Ectodermal cell (in vitro differentiated cells): ENCODE measurements at regions not wholly inside any gene's neighbourhood (a gene's known extent, or its start where the extent isn't known, plus 50 kb on each side); places are given as distances from the start of the nearest gene placed in this dataset.

ENCODE experiments used
- H3K27ac ChIP-seq: 2 replicates; pipeline ENCODE4 v1.7.0; 2013; ENCODE audit warnings: mild to moderate bottlenecking, low read depth, low read length; ENCODE audit not compliant: insufficient read depth, poor library complexity, severe bottlenecking
- H3K27me3 ChIP-seq: 2 replicates; pipeline ENCODE4 v1.7.0; 2013; ENCODE audit warnings: mild to moderate bottlenecking, low read length; ENCODE audit not compliant: insufficient read depth, control insufficient read depth, poor library complexity, severe bottlenecking
- H3K36me3 ChIP-seq: one replicate; pipeline ENCODE4 v1.7.0; 2013; ENCODE audit warnings: low read length; ENCODE audit not compliant: control insufficient read depth, insufficient read depth
- H3K4me1 ChIP-seq: one replicate; pipeline ENCODE4 v1.7.0; 2013; ENCODE audit warnings: low read length; ENCODE audit not compliant: control insufficient read depth, insufficient read depth
- H3K4me3 ChIP-seq: 2 replicates; pipeline ENCODE4 v1.7.0; 2013; ENCODE audit warnings: low read depth, low read length, control low read depth; ENCODE audit not compliant: insufficient read depth
- H3K9me3 ChIP-seq: 2 replicates; pipeline ENCODE4 v1.7.0; 2013; ENCODE audit warnings: mild to moderate bottlenecking, low read length, moderate library complexity; ENCODE audit not compliant: control insufficient read depth
- WGBS, 2 experiments: methylation state at CpG; one replicate each; pipeline ENCODE4 v1.1.7; 2013; ENCODE audit warnings: missing lambda C conversion rate in 2 of 2; 5-methylcytosine and 5-hydroxymethylcytosine counted together

DNA sequence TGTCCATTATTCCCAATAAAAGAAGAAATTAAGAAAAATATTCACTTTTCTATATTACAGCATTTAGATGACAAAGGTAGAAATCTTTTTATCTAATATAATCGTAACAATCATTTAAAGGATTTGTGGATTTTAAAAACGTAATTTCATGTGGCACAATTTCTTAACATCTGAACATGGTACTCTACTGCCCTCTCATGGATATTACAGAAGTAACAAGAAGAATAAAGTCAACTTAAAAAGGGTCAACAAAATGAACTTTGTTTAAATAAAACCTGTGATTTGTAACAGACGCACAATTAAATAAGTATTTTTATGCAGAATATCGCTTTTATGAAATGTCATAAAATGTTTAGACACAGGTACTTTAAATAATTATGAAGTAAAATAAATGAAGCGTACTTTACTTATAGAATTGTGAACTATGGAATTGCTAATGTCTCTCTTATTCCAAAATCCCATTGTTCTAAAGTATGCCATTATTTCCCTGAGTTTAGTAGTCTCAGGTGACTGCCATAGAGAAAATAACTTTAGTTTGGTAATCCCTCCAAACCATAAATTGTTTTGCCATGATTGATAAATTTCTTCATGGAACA, 366.8 kb upstream of the ZNF385D start:
- 57% methylated on average over 3 of the region's 5 CpGs; no CpG with 5 or more reads in 1 of the 2 experiments for WGBS, 2 experiments
- no peak overlapping the region for H3K27ac ChIP-seq
- H3K4me3 ChIP-seq: no peak overlapping the region
- no peaks in the 10 kb centered on the region for H3K36me3 ChIP-seq
- H3K9me3 ChIP-seq: no peaks in the 10 kb centered on the region
- no peaks in the 10 kb centered on the region for H3K27me3 ChIP-seq
- no peaks in the 10 kb centered on the region for H3K4me1 ChIP-seq

DNA sequence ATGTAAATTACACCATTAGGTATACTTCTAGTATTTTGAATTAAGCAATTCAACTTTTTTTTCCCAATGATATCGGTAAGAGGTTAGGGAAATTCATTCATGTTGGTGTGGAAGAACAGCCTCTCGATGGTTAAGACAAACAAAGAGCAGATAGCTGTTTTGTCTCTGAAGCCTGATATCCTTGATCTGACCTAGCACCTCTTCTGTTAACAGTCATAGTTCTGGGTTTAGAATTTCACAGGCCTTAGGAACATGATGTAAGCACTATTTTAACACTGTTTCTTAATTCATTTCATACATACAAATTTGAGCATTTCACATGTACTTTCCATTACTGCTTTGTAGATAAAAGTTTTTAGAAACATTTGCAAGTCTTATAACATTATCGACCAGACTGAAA, 367.5 kb upstream of the ZNF385D start:
- Histone ChIP-seq H3K4me3 (no peak overlapping the region), H3K27ac (no peak overlapping the region), H3K27me3 (no peaks in the 10 kb centered on the region), H3K9me3 (no peaks in the 10 kb centered on the region), H3K36me3 (no peaks in the 10 kb centered on the region), H3K4me1 (no peaks in the 10 kb centered on the region)
- WGBS, 2 experiments: 60 to 91% methylated on average over 2 to 3 of the region's 3 CpGs

GRCh38 chr3:22121068-22121701, 370.2 kb upstream of the ZNF385D start:
- Histone ChIP-seq H3K9me3 (no peaks in the 10 kb centered on the region), H3K27me3 (no peaks in the 10 kb centered on the region), H3K4me1 (no peaks in the 10 kb centered on the region), H3K27ac (no peak overlapping the region), H3K36me3 (no peaks in the 10 kb centered on the region), H3K4me3 (no peak overlapping the region)
- WGBS, 2 experiments: 84 to 91% methylated on average over 4 to 5 of the region's 5 CpGs

- H3K27ac ChIP-seq: no peak overlapping the region
- no peaks in the 10 kb centered on the region for H3K4me1 ChIP-seq
- no peak overlapping the region for H3K4me3 ChIP-seq
- H3K9me3 ChIP-seq: no peaks in the 10 kb centered on the region
- 84 to 89% methylated on average over 3 of the region's 3 CpGs for WGBS, 2 experiments
- H3K36me3 ChIP-seq: no peaks in the 10 kb centered on the region
- H3K27me3 ChIP-seq: no peaks in the 10 kb centered on the region
Measured at GRCh38 chr3:22122567-22122966, 371.6 kb upstream of the ZNF385D start.

GRCh38 chr3:22129101-22129500, 378.1 kb upstream of the ZNF385D start:
- H3K27me3 ChIP-seq: no peaks in the 10 kb centered on the region
- H3K9me3 ChIP-seq: no peaks in the 10 kb centered on the region
- H3K4me3 ChIP-seq: no peak overlapping the region
- H3K27ac ChIP-seq: no peak overlapping the region
- no peaks in the 10 kb centered on the region for H3K4me1 ChIP-seq
- 94 to 96% methylated on average over 2 of the region's 2 CpGs for WGBS, 2 experiments
- no peaks in the 10 kb centered on the region for H3K36me3 ChIP-seq

- Histone ChIP-seq H3K27ac (no peak overlapping the region), H3K4me3 (no peak overlapping the region), H3K27me3 (no peaks in the 10 kb centered on the region), H3K36me3 (no peaks in the 10 kb centered on the region), H3K9me3 (no peaks in the 10 kb centered on the region), H3K4me1 (no peaks in the 10 kb centered on the region)
- 84 to 92% methylated on average over 1 to 2 of the region's 2 CpGs for WGBS, 2 experiments
Measured at GRCh38 chr3:22141769-22142168, 390.8 kb upstream of the ZNF385D start.

- Histone ChIP-seq H3K36me3 (no peaks in the 10 kb centered on the region), H3K27me3 (no peaks in the 10 kb centered on the region)
- 89 to 93% methylated on average over 3 of the region's 3 CpGs for WGBS, 2 experiments
Measured at GRCh38 chr3:22147161-22147560, 396.2 kb upstream of the ZNF385D start.

DNA sequence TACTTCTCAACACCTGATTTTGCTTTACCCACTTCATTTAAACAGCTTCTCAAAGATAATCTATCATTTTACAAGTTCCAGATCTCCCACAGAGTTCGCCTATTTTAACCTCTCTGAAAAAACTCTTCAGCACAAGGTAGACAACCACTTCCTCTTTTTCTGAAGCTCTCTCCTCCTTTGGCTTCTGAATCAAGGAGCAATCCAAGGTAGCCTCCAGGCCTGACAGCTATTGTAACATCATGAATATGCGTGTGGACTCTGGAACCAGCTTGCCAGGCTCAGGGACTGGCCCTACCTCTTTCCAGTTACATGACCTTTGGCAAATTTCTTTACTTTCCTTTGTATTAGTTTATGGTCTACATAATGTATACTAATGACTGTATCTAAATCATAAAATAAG, 405.9 kb upstream of the ZNF385D start:
- Histone ChIP-seq H3K9me3 (no peaks in the 10 kb centered on the region), H3K27me3 (no peaks in the 10 kb centered on the region), H3K27ac (no peak overlapping the region), H3K36me3 (no peaks in the 10 kb centered on the region), H3K4me3 (no peak overlapping the region), H3K4me1 (no peaks in the 10 kb centered on the region)
- 88 to 89% methylated on average over 2 of the region's 2 CpGs for WGBS, 2 experiments

More at GRCh38 chr3:22147161-22147560, 396.2 kb upstream of the ZNF385D start:
- Histone ChIP-seq H3K4me1 (no peaks in the 10 kb centered on the region), H3K27ac (no peak overlapping the region), H3K4me3 (no peak overlapping the region), H3K9me3 (no peaks in the 10 kb centered on the region)

DNA sequence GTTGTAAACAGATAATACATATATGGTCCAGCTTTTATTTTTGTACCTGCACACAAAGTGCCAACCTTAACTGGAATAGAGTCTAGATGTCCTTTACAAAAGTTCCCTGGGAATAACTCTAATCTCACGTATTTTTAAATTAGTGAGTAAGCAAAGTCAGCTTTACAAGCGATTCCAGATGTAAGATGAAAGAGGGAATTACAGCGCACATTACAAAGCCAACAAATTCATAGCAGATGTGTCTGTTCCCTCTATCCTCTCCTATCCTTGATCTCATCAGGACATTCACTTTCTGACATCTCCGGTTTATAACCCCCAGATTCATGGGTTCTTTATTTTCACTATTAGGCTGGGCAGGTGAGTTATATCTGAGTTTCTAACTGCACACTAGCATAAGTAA, 406.8 kb upstream of the ZNF385D start:
- Histone ChIP-seq H3K4me1 (no peaks in the 10 kb centered on the region), H3K9me3 (no peaks in the 10 kb centered on the region), H3K4me3 (no peak overlapping the region), H3K36me3 (no peaks in the 10 kb centered on the region), H3K27me3 (no peaks in the 10 kb centered on the region), H3K27ac (no peak overlapping the region)
- WGBS, 2 experiments: 93 to 94% methylated on average over 4 of the region's 4 CpGs

DNA sequence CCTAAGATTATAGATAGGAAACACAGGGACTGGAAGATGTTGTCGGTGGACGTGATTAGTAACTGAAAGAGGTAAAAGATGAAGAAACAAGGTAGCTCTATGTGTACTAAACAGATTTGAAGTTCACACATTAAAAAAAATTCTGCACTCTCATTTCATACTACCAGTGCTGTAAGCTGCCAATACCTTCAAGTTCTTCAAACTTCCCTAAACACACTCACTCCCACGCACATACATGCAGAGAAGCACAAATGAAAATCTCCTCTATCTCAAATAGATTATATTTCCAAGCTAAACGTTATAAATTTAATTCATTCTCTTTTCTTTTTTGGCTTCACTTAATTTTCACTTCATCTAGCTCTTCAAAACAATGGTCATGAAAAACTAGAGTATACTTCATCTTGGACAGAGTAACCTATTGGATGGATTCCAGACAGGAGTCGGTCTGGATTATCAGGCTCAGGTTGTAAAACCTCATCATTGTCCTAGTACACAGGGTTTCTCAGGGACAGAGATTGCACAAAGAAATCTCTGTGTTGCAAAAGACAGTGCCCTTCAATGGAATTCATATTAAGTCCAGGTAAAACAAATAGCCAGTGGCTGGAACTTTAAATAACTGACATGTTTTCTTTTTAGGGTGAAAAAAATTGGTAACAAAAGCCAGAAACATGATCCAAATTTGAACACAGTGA, 408.1 kb upstream of the ZNF385D start:
- H3K27ac ChIP-seq: no peak overlapping the region
- H3K9me3 ChIP-seq: no peaks in the 10 kb centered on the region
- WGBS, 2 experiments: 92 to 95% methylated on average over 5 of the region's 5 CpGs
- no peaks in the 10 kb centered on the region for H3K36me3 ChIP-seq
- no peaks in the 10 kb centered on the region for H3K4me1 ChIP-seq
- H3K27me3 ChIP-seq: no peaks in the 10 kb centered on the region
- H3K4me3 ChIP-seq: no peak overlapping the region
